PC-3 (cell line): ENCODE measurements at regions not wholly inside any gene's neighbourhood (a gene's known extent, or its start where the extent isn't known, plus 50 kb on each side); places are given as distances from the start of the nearest gene placed in this dataset.

ENCODE experiments used
- EZH2 ChIP-seq: fragments of 300-600 bp; sonication (generic); IDR thresholded peaks from one replicate; pipeline ENCODE4 v1.6.1; 2017; ENCODE audit warnings: antibody characterized with exemption, mild to moderate bottlenecking, low read length; ENCODE audit not compliant: unreplicated experiment
- TF ChIP-seq, protein P1 (sequence below): fragments of 300-600 bp; sonication (generic); conservative IDR thresholded peaks from 2 replicates; pipeline ENCODE4 v1.5.1; 2017; ENCODE audit warnings: antibody characterized with exemption, low read depth, mild to moderate bottlenecking, low read length

DNA sequence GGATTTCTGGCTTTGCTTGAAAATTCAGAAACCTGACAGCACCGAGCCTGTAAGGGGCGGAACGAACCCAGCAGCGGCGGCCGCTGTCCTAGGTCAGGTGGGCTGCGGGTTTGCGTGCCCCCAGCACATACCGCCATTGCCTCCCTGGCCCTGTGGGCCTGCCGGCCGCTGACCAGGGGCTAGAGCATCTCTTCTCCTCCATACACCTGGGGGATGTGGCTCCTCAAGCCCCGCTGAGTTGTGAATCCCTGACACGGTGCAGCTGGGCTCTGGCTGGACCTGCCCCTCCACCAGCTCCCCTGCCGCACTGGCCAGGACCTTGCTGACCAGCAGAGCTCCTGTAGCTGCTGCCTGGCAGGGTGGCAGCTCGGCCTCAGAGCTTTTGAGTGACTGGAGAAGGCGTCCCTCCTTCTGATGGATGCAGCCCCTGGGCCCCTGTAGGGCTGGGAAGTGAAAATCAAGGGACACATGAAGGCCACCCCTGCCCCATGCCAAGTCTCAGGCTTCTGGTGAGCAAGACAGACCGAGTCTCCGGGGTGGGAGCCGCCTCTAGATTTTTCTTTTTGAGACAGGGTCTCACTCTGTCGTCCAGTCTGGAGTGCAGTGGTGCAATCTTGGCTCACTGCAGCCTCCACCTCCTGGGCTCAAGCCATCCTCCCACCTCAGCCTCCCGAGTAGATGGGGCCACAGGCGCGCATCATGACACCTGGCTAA, 184.9 kb upstream of the SFSWAP start:
- TF ChIP-seq EZH2, result no peak
- TF ChIP-seq, protein P1, sequence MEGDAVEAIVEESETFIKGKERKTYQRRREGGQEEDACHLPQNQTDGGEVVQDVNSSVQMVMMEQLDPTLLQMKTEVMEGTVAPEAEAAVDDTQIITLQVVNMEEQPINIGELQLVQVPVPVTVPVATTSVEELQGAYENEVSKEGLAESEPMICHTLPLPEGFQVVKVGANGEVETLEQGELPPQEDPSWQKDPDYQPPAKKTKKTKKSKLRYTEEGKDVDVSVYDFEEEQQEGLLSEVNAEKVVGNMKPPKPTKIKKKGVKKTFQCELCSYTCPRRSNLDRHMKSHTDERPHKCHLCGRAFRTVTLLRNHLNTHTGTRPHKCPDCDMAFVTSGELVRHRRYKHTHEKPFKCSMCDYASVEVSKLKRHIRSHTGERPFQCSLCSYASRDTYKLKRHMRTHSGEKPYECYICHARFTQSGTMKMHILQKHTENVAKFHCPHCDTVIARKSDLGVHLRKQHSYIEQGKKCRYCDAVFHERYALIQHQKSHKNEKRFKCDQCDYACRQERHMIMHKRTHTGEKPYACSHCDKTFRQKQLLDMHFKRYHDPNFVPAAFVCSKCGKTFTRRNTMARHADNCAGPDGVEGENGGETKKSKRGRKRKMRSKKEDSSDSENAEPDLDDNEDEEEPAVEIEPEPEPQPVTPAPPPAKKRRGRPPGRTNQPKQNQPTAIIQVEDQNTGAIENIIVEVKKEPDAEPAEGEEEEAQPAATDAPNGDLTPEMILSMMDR, result no peak
